ENCODE measurements at regions not wholly inside any gene's neighbourhood (a gene's known extent, or its start where the extent isn't known, plus 50 kb on each side); places are given as distances from the start of the nearest gene placed in this dataset.

- DNase-seq (ENCODE audit: low spot score), result no peak
Observed at GRCh38 chr7:45455662-45456061, 118.5 kb upstream of the ADCY1 start.

- no peak for DNase-seq (ENCODE audit: low spot score)
Observed at GRCh38 chr7:45456105-45456504, 118.1 kb upstream of the ADCY1 start.

- no peak for DNase-seq (ENCODE audit: low spot score)
Observed at GRCh38 chr7:45456747-45457524, 117.2 kb upstream of the ADCY1 start.

- no peak for DNase-seq (ENCODE audit: low spot score)
Observed at GRCh38 chr7:45457591-45457990, 116.6 kb upstream of the ADCY1 start.

- DNase-seq (ENCODE audit: low spot score), result no peak
Observed at GRCh38 chr7:45459476-45459875, 114.7 kb upstream of the ADCY1 start.

- DNase-seq (ENCODE audit: low spot score), result no peak
Observed at GRCh38 chr7:45460379-45460778, 113.8 kb upstream of the ADCY1 start.

GRCh38 chr7:45461026-45461425 lies 113.1 kb upstream of the ADCY1 start:
- DNase-seq (ENCODE audit: low spot score), result no peak

- no peak for DNase-seq (ENCODE audit: low spot score)
Observed at GRCh38 chr7:45469103-45469502, 105.1 kb upstream of the ADCY1 start.

- no peak for DNase-seq (ENCODE audit: low spot score)
Observed at GRCh38 chr7:45470031-45470430, 104.1 kb upstream of the ADCY1 start.

GRCh38 chr7:45479781-45480180 lies 94.4 kb upstream of the ADCY1 start:
- no peak for DNase-seq (ENCODE audit: low spot score)

- DNase-seq (ENCODE audit: low spot score), result no peak
Observed at GRCh38 chr7:45482451-45482850, 91.7 kb upstream of the ADCY1 start.

- DNase-seq (ENCODE audit: low spot score), result no peak
Observed at GRCh38 chr7:45484094-45484493, 90.1 kb upstream of the ADCY1 start.

- DNase-seq (ENCODE audit: low spot score), result no peak
Observed at GRCh38 chr7:45486575-45486974, 87.6 kb upstream of the ADCY1 start.

GRCh38 chr7:45494885-45495284 lies 79.3 kb upstream of the ADCY1 start:
- DNase-seq (ENCODE audit: low spot score), result no peak

- no peak for DNase-seq (ENCODE audit: low spot score)
Observed at GRCh38 chr7:45495618-45496017, 78.5 kb upstream of the ADCY1 start.

GRCh38 chr7:45500257-45500656 lies 73.9 kb upstream of the ADCY1 start:
- DNase-seq (ENCODE audit: low spot score), result no peak

GRCh38 chr7:45501791-45502190 lies 72.4 kb upstream of the ADCY1 start:
- DNase-seq (ENCODE audit: low spot score), result no peak

GRCh38 chr7:45506059-45506458 lies 68.1 kb upstream of the ADCY1 start:
- no peak for DNase-seq (ENCODE audit: low spot score)

GRCh38 chr7:45509222-45509621 lies 64.9 kb upstream of the ADCY1 start:
- DNase-seq (ENCODE audit: low spot score), result no peak

GRCh38 chr7:45511721-45512597 lies 62.2 kb upstream of the ADCY1 start:
- no peak for DNase-seq (ENCODE audit: low spot score)

GRCh38 chr7:45514944-45515343 lies 59.2 kb upstream of the ADCY1 start:
- no peak for DNase-seq (ENCODE audit: low spot score)

GRCh38 chr7:45515346-45515745 lies 58.8 kb upstream of the ADCY1 start:
- no peak for DNase-seq (ENCODE audit: low spot score)

Data from mucosa of gallbladder (tissue), 1 donor.